Adipose tissue (tissue), 3 donors: ENCODE measurements at regions not wholly inside any gene's neighbourhood (a gene's known extent, or its start where the extent isn't known, plus 50 kb on each side); places are given as distances from the start of the nearest gene placed in this dataset.

ENCODE experiments used
- H3K27ac ChIP-seq: one replicate; pipeline ENCODE4 v1.5.1; 2013; ENCODE audit warnings: low read depth, low read length
- WGBS, 3 donors: extraction: QIAGEN DNeasy Blood & Tissue Kit; methylation state at CpG; one replicate each; pipeline ENCODE4 v1.1.7; 2013; 5-methylcytosine and 5-hydroxymethylcytosine counted together
- donor health status: healthy with polysubstance abuse.
- donor health status: Bipolar disorder and iron deficiency.
- donor health status: healthy.

- no peak overlapping the region for H3K27ac ChIP-seq
- WGBS, 3 donors: 51 to 59% (median 53%) methylated on average over 7 of the region's 7 CpGs
Observed at GRCh38 chr16:63385714-63386432, 1349.6 kb upstream of the CDH8 start.

GRCh38 chr16:63373744-63374143, 1337.5 kb upstream of the CDH8 start:
- WGBS, 3 donors: 68 to 89% (median 76%) methylated on average over 1 of the region's 1 CpG

DNA sequence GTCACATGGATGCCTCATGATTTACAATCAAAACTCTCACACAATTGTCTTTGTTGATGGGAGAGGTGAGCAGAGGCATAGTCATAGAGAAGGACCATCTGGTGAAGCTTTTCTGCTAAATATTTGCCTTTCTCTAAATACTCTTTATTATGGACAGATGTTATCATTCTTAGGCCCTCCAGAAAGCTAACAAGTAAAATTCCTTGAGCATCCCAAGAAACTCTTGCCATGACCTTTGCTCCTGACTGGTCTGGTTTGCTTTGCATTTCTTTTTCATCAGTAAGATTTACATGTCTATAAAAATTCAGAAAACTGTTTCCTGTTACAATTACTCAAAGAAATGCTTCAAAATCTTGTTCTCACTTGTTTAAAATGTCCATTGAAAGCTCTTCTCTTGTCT, 1336.6 kb upstream of the CDH8 start:
- H3K27ac ChIP-seq: no peak overlapping the region

More at GRCh38 chr16:63373744-63374143, 1337.5 kb upstream of the CDH8 start:
- H3K27ac ChIP-seq: no peak overlapping the region

DNA sequence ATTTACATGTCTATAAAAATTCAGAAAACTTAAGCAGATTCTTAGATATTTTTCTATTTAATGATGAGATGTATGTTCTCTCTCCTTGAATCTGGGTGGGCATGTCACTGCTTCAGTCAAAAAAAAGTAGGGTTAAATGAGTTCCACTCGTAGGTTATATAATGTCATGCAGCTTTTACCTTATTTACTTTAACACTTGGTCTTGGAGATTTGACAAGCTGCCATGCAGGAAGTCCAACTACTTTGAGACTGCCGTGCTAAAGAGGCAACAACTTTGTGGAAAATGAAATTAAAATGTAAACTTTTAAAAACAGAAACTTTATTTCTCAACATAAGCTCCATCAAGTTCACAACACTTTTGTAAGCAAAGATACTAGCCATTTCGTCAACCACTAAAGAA, 1336.0 kb upstream of the CDH8 start:
- WGBS, 3 donors: 22 to 31% (median 27%) methylated on average over 3 of the region's 3 CpGs

DNA sequence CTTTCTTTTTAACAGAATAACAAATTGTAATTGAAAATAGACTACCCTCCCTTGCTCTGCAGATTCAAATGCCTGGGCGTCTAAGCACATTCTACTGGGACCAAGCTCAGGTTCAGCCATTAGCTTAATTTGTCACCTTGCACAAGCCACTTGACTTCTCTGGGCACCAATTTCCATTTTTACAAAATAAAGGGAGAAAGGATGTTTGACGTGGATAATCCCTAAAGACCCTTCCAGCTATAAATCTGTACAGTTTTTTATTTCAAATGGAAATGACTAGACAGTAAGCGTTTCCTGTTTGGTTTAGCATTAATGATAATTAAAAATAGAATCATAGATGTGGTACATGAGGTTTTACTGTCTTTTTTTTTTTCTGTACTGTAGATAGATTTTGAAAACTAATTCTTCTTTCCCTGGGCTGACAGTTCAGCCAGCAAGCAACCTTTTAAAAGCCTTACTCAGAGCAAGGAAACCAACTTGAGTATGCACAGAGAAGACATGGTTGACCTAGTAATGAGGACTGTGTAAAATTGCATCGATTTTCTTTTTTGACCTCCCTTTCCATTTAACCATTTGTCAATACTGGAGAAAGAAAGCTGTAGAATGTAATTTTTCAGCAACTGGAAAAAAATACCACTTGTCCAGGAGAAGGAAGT, 1329.5 kb upstream of the CDH8 start:
- 37 to 69% (median 41%) methylated on average over 4 of the region's 4 CpGs for WGBS, 3 donors
- no peak overlapping the region for H3K27ac ChIP-seq

More for the DNA sequence above, 1336.0 kb upstream of the CDH8 start:
- no peak overlapping the region for H3K27ac ChIP-seq

DNA sequence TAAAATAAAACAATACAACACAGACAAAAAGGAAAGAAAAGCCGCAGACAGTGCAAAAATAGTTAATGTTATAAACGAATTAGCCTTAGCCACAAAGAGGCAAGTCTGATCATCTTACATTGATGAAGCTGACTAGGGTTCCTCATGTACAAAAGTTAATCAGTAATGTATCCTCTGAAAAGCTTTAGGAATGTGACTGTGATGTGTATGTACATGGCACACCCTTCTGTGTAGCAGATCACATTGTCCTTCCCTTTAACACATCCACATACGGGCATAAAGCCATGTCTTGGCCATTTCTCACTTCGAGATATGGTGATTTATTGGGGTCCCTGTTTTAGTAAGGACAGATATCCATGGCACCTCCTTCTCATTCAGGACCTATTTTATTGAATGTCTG, 1327.5 kb upstream of the CDH8 start:
- no peak overlapping the region for H3K27ac ChIP-seq
- WGBS, 3 donors: 46 to 76% (median 73%) methylated on average over 4 of the region's 4 CpGs

- H3K27ac ChIP-seq: no peak overlapping the region
- 0 to 2% (median 0%) methylated on average over 1 of the region's 1 CpG for WGBS, 3 donors
Observed at GRCh38 chr16:63361032-63361624, 1324.9 kb upstream of the CDH8 start.

DNA sequence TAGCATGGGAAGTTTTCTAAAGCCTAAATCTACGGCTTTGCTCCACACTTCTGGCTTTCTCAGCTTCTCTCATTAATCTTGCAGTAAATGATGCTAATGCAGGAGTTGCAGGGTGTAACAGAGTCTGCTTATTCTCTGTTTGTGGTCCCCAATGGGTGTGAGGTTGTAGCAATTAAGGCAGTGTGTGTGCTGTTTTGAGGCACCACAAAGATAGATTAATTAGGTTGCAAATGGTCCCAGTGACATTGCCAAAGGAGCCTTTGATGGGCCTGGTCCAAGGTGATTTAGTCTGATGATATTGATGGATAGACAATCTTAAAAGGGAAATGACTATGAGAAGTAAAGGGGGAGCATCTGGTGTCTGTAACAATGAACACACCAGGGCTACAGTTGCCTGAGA, 1313.7 kb upstream of the CDH8 start:
- WGBS, 3 donors: 63 to 72% (median 68%) methylated on average over 1 of the region's 1 CpG
- H3K27ac ChIP-seq: no peak overlapping the region

DNA sequence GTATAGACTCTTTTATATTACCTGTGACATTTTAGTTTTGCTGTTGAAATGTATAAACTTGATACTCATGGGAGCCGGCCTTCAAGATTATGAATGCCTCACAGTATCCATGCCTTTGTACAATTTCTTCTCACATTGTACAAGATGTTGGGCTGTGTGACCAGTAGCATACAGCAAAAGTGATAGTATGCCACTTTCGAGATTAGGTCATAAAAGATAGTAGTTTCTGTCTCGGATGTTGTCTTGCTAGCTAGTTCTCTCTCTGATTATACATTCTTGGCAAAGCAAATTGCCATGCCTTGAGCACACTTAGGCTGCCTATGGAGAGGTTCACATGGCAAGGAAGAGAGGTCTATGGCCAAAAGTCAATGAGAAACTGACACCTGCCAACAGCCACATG, 1309.8 kb upstream of the CDH8 start:
- H3K27ac ChIP-seq: no peak overlapping the region
- 81 to 89% (median 88%) methylated on average over 3 of the region's 3 CpGs for WGBS, 3 donors

GRCh38 chr16:63337264-63337663, 1301.0 kb upstream of the CDH8 start:
- 56 to 78% (median 63%) methylated on average over 1 of the region's 1 CpG for WGBS, 3 donors
- no peak overlapping the region for H3K27ac ChIP-seq

- 71 to 86% (median 79%) methylated on average over 3 of the region's 3 CpGs for WGBS, 3 donors
Observed at GRCh38 chr16:63331111-63331510, 1294.9 kb upstream of the CDH8 start.

DNA sequence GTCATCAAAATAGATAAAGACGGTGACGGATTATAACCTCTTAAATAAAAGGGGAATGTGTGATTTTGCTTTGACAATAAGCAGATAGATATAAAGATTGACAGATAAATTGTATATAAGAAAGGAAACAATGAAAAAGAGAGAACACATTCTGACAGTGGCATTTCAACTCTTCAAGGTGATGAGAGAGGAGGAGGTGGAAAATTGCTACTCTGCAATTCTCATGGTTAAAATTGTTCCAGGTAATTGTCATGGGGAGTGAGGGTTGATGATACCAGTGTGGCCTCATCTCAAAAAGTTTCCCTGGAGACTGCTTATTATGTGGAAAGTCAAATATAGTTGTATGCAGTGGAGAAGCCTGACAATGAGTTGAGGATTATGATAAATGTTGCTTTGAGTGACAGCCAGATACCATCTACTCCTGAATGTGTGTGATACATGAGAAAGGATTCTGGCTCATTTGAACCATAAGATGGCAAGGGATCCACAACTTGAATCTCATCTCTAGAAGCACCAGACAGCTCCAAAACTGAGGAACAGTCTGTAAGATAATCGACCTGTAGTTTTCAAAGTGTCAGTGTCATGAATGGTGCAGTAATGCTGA, 1290.6 kb upstream of the CDH8 start:
- 83 to 89% (median 85%) methylated on average over 3 of the region's 3 CpGs for WGBS, 3 donors

More at GRCh38 chr16:63331111-63331510, 1294.9 kb upstream of the CDH8 start:
- H3K27ac ChIP-seq: no peak overlapping the region

DNA sequence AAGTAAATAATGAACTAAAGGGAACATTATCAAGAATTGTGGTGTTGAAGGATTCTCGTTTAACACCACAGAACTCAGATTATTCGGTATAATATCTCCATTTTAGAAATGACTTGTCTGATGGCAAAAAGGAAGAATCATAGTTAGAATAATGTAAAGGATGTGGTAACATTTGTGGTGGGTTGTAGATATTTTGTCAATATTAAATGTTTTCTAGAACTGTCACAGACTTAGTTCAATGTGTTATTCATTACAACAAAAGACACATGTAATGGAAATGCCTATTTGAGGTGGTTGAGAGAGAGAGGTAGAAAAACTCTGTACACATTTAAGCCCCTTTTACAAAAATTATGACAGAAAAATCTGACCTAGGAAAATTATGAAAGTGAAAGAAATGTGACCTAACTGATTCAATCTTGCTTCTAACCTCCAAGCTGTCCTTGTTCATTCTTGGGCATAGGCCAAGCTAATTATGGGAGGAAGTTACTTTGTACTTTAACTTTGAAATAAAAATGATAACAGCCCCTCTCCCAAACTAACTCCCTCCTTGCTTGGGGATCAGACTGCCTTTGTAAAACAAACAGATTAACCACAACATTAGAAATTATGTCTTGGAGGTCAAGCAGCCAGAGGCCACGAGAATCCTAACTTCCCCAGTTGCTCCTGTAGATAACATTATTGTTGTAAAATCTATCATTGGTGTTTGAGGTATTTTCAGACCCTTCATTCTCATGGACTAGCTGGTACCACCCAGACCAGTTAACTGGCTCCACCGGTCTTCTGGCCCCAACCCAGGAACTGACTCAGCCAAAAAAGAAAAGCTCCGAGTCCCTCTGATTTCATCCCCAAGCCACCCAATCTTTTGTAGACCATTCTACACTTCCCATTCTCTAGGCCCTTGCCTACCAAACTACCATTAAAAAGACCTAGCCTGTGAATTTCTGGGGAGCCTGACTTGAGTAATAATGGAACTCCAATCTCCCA, 1287.8 kb upstream of the CDH8 start:
- WGBS, 3 donors: 41 to 58% (median 57%) methylated on average over 5 of the region's 5 CpGs
- no peak overlapping the region for H3K27ac ChIP-seq

More for the DNA sequence above, 1290.6 kb upstream of the CDH8 start:
- H3K27ac ChIP-seq: no peak overlapping the region

DNA sequence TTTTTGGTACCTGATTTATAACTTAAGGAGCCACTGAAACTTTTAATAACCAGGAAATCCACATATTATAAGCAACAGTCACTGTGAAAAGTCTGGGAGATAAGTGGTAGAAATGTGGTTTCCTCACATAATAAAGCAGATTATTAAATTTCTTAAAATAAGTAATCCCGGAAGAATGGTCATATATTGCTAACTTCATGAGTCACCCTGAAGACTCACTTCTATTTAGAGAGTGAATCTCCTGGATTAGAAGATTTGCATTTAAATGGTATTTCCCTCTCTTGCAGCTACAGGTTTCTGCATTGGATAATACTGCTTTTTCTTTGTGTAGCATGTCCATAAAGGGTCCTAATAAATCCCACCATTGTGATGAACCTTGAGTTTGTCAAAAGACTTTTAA, 1286.8 kb upstream of the CDH8 start:
- 45 to 71% (median 46%) methylated on average over 1 of the region's 1 CpG for WGBS, 3 donors
- no peak overlapping the region for H3K27ac ChIP-seq

DNA sequence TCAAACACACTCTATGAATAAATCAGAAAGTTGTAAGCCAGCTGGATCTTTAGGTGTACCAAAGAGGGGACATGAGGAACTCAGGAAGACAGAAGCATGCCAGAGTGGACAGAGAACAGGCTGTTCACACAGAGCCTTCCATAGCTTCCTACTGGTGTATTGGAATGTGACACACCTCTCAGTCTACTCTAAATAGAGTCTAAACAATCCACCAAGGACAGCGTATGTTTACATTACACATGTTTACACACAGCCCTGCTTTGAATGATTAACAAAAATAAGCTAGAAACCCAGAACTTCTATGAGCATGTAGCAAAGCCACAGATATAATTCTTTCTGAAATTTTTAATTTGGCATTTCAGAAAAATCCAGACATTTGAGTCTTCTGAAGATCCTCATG, 1279.0 kb upstream of the CDH8 start:
- H3K27ac ChIP-seq: no peak overlapping the region
- WGBS, 3 donors: 26 to 57% (median 50%) methylated on average over 1 of the region's 1 CpG

DNA sequence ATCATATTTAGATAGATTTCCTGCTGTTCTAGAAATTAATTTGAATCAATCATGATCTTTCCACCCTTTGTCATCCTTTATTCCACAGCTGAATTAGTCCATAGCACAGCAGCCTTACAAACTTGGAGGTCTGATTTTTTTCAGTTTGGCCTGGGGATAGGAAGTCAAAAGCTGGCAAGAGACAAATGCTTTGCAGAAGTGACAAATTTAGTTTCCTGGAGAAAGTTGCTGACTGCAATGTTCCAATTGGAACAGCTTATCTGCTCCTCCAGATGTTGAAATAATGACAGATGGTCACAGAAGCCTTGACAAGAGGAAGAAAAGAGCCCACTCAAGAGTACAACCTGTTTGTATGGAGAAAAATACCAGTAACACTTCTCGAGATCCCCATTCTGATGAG, 1276.1 kb upstream of the CDH8 start:
- no peak overlapping the region for H3K27ac ChIP-seq
- 30 to 65% (median 31%) methylated on average over 1 of the region's 1 CpG for WGBS, 3 donors

DNA sequence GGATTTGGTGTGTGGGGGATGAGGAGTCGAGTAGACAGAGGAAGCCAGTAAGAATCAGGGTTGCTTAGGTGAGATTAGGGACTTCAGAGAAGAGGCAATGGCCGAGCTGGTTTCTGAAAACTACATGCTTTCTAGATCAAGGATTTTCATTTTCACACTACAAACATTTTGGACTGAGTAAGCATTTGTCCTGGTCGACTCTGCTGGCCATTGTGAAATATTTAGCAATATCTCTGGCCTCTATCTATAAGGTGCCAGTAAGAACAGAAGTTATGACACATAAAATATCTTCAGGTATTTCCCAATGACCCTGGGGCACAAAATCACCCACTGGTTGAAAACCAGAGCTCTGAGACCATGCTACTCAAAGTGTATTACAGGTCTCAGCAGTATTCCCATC, 1275.1 kb upstream of the CDH8 start:
- H3K27ac ChIP-seq: no peak overlapping the region
- 54 to 62% (median 55%) methylated on average over 3 of the region's 3 CpGs for WGBS, 3 donors

GRCh38 chr16:63302811-63303210, 1266.6 kb upstream of the CDH8 start:
- H3K27ac ChIP-seq: no peak overlapping the region
- WGBS, 3 donors: 49 to 55% (median 52%) methylated on average over 2 of the region's 2 CpGs
